SK-N-DZ (cell line): ENCODE measurements at regions not wholly inside any gene's neighbourhood (a gene's known extent, or its start where the extent isn't known, plus 50 kb on each side); places are given as distances from the start of the nearest gene placed in this dataset.

Source experiments
- DNase-seq: peaks from one replicate; pipeline ENCODE4 v3.0.0-alpha.2; 2015; ENCODE audit warnings: low spot score

DNA sequence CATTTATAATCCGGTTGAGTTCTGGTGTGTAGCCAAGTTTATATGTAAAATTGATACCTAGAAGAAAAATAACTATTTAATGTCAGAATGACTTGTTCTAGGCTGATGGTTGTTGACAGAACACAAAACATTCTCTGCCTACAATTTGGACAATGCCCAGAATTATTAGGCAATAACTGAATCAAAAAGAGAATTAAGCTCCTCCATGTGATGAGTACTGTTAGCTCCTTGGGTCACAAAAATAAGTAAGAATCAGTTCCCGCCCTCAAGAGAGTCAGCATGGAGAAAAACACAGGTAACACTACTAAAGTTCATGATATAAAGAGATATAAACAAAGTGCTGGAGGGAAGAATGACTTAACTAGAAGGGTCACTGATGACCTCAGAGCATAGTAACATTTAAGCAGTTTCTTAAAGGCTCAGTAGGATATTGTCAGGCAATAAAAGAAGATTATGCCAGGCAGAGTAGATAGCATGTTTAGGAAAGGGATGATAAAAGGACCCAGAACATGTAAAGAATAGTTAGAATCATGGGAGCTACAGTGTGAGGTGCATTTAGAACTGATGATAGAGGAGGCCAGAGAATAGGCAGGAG is 200.5 kb upstream of the ACTBL2 start:
- DNase-seq: no peak

DNA sequence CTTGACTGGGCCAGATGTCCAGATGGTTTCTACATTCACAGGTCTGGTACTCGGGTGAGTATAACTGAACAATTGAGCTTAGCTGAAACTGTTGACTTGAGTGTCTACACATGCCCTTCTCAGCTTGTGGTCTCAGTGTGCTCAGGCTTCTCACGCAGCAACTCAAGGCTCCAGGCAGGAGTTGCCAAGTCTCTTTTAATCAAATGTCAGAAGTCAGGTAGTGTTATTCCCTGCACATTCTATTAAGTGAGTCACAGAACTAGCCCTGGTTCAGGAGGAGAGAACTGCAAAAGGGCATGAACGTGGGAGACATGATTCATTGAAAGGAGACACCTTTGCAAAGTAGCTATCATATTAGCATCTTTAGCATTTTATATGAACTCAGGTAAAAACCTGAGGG is 199.3 kb upstream of the ACTBL2 start:
- no peak for DNase-seq

DNA sequence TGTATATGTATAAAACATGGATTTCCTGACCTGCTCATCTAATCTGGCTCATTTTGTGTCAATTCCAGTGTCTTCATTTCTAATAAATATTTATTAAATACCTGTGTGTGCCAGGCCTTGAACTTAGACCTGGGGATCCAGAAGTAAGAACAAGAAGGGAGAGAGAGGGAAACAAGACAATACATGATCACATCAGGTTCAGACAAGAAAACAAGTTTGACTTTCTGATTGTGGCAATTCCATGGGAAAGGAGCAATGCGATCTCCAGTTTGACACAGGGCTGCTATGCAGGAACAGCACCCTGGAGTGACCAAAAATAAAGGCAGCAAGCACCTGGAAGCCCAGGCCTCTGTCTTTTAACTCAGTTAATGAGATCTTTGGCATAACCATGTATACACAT is 198.1 kb upstream of the ACTBL2 start:
- DNase-seq: no peak

- DNase-seq: no peak
Observed at GRCh38 chr5:57677235-57677634, 194.6 kb upstream of the ACTBL2 start.

DNA sequence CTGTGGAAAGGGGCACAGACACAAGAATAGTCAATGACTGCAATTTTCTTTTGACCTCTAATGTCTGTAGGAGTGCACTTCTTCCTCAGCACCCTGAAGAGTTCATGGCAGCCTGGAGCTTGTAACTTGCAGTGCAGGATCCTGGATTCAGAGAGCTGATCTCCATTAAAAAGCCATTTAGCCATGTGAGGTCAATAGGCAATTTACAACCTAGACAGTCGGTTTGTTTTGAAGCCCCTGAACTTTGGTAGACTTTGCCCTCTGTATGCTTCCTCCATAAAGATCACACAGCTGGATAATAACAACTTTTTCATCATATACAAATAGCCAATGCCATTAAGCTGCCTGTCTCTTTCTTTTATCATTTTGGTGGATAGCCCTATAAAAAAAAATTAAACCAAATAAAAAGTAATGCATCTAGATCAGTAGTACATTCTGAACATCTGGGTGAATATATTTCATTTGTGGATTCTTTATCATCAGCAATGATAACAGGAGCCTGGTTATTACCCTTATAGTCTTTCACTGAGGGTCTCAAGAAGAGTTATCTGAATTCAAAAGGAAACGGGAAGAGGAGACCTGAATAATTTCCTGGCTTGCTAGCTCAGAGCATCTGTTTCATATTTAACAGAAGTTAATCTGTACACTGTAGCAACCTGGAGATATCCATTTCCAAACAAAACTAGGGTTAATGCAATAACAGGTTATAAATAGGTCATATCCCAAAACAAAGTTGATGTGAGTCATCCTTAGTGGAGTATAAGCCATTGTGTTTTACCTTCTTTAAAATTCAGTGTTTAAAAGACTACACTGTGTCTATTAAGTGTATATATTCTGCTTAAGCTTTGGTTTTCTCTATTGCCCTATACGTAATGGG is 193.8 kb upstream of the ACTBL2 start:
- peak; percentile 9 for DNase-seq

DNA sequence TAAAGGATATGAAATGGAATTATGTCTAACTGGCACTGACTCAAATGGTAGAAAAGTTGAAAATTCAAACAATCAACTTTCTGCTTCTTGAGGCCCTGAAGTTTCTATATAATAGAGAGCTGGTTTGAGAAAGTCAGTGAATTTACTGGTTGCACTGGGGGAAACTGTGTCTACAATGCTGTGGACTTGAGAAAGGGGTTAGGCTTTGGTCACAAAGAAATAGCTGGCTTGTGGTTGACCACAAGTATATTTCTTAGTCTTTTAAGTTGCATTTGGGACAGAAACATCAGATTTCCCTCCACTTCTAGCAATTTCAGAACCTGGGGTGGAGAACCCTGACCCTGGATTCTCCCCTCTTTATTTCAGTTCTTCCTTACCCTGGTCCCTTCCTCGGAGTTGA is 192.6 kb upstream of the ACTBL2 start:
- DNase-seq: no peak

- no peak for DNase-seq
Observed at GRCh38 chr5:57671371-57671770, 188.8 kb upstream of the ACTBL2 start.

- DNase-seq: no peak
Observed at GRCh38 chr5:57666582-57666981, 184.0 kb upstream of the ACTBL2 start.

DNA sequence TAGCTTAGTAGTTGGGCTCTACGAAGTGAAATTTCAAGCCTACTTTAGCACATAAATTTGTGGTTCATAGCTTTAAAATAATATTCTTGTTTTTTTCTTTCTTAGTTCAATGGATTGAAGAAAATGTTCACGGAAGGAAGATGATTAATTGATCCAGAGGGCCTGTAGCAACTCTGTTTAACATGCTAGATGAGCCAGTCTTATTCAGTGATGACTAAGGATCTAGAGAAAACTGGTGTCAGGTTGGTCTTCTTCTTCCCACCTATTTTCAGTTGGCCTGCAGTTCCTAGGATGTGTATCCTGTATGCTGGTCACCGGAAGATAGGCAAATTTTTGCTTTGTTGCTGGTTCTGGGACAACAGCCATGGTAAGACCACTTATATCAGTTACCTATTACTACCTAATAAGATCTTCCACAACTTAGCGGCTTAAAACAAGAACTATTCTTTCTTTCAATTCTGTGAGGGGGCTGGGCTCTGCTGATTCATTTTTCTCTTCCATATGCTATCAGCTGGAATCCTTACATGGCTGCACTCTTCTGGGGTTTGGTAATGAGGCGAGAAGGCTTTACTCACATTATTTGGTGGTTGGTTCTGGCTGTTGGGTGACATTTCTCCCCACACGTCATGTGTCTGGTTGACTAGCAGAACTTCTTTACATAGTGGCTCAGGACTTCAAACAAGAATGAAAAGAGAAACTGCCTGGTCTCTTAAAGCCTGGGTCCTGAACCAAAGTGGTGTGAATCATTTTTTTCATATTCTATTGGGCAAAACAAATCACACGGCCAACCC is 182.7 kb upstream of the ACTBL2 start:
- no peak for DNase-seq

DNA sequence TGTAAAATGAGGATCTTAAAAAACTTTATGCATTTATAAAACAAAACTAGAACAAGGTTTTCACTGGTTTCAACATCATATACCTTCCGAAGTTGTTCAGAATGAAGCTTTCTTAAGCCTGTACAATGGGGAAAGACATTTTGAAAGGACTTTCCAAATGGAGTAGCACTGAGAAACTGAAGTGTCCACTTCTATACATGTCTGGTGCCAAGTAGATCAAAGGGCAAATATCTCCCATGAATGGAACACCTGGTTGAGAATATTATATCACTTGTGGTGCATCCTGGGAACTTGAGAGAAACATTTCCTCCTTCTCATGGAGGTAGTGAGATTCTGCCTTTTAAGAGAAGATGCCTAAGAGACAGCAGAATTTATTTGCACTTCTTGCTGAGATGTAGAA is 182.1 kb upstream of the ACTBL2 start:
- DNase-seq: no peak

DNA sequence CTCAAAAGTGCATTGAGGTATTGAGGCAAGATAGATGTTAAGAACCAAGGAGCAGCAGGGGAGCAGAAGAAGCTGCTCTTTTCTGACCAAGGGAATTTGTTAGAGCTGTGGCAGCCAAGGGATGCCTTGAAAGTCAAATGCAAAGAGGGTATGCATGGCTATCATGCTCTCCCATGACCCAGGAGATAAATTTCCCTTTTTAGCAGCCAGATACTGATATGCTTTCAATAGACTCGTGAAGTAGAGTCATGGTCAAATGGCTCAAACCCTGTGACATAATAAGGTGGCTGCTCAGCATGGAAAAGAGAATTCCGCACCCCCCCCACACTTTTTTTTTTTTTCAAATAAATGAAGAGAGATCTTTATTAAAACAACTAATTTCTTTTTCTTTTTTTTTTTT is 180.9 kb upstream of the ACTBL2 start:
- DNase-seq: no peak

- DNase-seq: no peak
Observed at GRCh38 chr5:57662991-57663390, 180.4 kb upstream of the ACTBL2 start.

DNA sequence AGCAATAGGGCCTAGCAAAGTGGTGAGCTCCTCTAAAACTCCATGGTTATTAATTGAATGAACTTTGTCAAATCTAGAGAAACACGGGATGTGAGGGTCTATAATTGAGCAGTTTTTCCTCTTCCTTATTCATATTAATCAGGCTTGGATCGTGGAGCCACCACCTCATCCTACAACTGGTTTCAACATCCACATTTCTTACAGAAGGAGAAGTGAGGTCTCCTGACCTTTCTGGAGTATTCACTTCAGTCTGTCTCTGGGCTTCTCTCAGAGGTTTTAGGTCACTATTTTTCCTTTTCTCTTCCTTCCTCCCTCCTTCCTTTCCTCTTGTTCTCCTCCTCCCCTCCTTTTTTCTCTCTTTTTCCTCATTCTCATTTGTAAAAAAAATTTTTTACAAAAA is 177.3 kb upstream of the ACTBL2 start:
- no peak for DNase-seq

DNA sequence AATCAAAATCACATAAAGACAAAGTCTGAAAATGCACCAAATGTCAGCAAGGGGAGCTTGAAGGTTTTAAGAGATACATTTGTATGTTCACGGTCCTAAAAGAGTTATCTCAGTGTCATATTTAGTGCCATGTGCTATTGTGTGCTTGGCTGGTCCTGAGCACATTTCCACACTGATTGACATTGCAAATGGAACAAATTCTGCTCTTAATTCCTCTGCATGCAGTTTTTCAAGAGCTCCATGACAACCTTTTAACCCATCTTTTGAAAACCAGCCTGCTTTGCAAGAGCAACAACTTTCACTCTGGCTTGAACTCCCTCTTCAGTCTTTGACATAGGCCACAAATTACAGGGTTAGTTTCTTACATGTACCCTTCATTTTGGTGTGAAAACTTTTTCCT is 175.4 kb upstream of the ACTBL2 start:
- DNase-seq: no peak

DNA sequence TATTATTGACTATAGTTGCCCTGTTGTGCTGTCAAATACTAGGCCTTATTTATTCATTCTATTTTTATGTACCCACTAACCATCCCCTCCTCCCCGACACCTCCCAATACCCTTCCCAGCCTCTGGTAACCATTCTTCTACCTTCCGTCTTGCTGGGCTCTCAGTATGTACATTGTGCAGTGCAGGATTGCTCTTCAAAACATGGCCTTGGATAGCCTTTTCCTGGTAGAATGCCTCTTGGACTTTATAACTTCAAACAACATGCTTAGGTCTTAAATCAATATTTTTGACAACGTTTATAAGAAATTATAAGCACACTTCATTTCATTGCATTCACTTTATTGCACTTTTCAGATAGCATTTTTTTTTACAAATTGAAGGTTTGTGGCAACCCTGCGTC is 172.6 kb upstream of the ACTBL2 start:
- DNase-seq: no peak

DNA sequence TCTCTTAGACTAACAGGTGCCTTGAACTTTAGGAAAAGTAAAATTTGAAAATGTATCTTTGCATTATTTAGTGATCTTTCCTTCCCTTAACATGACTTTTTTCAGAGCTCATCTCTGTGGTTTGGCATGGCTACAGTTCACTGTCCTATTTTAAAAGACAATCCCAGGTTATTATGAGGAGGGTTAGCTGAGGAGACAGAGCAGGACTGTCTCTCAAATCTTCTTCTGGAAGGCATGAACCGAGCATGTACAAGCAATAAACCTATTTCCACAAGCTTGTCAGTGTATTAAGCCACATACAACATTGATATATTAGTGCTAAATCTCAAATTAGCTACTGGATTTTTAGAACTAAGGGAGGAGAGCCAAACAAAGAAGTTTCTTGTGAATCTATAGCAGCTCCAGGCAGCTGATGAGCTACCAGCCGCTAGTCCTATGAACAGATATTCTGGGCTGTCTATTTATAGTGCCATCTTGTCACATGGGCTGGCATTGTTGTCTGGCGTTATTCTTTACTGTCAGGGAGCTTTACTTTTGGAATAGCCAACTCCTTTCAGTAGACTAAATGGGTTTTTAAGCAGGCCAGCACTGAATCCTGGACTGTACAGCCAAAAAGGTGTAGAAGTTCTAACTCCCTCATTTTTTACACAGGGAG is 171.2 kb upstream of the ACTBL2 start:
- no peak for DNase-seq

DNA sequence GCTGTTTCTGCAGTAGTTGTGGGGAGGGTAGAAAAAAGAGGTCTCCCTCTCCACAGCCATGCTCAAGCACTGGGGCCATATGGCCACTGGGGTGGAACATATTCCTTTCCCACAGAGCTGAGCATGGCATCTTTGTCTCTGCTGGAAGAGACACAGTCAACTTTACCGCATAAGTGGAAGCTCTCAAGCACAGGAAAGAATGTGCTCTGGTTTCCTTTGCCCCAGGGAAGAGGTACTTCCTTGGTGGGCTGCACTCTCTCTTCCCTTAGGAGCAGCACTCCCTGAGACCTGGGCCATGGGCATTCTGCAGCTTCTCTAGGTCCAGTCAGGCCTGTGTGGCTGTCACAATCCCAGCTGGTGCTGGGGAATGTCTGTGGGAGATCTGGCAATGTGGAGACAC is 168.5 kb upstream of the ACTBL2 start:
- DNase-seq: no peak

DNA sequence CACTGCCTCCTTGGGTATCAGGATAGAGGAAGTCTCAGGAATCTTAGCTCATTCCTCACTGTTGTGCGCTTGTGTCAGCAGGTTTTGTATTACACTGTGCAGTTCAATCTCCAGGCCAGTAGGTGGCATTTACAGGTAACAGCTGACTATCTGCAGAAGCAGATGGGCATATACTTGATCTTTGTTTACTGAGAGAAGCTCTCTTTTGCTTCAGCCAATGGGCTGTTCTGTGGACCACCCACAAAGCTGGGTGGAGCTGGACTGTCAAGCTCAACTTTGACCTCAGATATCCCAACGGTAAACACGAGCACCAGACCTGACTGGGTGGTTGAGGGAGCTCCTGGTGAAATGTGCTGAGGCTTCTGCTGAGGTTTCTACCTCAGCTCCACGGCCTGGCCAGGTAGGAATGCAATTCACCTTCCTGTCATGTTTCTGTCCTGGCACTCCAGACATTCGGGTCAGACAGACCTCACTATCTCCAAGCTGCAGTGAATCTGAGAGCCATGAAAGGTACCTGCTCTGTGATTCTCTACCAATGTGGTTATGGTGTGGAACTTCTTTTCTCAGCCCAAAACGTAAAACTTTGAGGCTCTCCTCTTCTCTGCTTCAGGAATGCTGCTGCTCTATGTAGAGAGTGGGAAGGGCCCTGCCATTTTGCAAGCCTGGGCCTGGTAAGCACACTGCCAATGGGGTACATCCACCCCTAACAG is 167.9 kb upstream of the ACTBL2 start:
- peak; percentile 70 for DNase-seq

GRCh38 chr5:57642698-57643097 is 160.1 kb upstream of the ACTBL2 start:
- DNase-seq: no peak

- no peak for DNase-seq
Observed at GRCh38 chr5:57642066-57642465, 159.5 kb upstream of the ACTBL2 start.

DNA sequence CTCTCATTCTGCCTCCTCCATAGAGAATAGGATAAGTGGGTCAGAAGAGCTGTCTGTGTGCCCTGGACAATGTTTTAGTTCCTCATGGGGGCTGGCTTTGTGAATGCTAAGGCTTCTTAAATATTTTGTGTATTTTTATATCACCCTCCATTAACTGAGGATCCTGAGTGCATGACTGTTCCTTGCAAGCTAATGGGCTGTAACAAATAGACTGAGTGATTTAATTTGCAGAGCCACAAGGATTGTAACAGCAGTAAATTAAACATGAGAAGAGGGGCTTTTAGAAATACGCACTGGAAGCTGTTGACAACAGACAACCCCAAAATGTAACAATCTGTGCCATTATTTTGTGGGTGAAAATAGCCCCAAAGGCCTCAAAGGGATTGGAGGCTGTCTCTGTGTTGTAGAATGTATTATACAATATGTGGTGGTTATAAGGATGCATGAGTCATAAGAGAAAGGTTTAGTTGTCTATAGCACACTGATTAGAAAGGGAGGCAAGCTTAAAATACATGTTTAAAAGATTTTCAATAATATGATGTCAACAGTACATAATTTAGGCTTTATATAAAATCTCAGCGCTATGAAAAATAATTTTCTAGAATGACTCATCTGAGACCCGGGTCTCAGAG is 152.7 kb upstream of the ACTBL2 start:
- peak; percentile 7 for DNase-seq
